ENCODE measurements at regions not wholly inside any gene's neighbourhood (a gene's known extent, or its start where the extent isn't known, plus 50 kb on each side); places are given as distances from the start of the nearest gene placed in this dataset.

GRCh38 chr2:240209493-240209892 is 69.0 kb upstream of the OTOS start:
- no peak for DNase-seq (ENCODE audit: low read depth)

- no peak for DNase-seq (ENCODE audit: low read depth)
Observed at GRCh38 chr2:240210198-240210965, 69.9 kb upstream of the OTOS start.

DNA sequence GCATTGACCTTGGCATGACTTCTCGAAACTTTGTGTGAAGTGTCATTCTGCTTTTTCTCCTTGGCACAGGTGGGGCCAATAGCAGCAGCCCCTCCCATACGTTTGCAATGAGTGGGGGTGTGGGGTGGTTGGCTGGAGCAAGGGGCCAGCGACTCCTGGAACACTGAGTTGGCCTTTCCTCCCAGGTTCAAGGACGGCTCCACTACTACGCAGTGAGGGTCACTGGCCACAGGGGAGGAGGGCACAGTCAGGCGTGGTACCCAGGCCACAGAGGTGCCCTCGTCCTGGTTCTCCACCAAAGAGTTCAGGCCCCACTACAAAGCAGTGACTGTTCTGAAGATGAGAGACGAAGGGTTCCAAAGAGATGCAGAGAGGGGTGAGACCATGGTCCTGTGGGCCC is 70.6 kb upstream of the OTOS start:
- no peak for DNase-seq (ENCODE audit: low read depth)

DNA sequence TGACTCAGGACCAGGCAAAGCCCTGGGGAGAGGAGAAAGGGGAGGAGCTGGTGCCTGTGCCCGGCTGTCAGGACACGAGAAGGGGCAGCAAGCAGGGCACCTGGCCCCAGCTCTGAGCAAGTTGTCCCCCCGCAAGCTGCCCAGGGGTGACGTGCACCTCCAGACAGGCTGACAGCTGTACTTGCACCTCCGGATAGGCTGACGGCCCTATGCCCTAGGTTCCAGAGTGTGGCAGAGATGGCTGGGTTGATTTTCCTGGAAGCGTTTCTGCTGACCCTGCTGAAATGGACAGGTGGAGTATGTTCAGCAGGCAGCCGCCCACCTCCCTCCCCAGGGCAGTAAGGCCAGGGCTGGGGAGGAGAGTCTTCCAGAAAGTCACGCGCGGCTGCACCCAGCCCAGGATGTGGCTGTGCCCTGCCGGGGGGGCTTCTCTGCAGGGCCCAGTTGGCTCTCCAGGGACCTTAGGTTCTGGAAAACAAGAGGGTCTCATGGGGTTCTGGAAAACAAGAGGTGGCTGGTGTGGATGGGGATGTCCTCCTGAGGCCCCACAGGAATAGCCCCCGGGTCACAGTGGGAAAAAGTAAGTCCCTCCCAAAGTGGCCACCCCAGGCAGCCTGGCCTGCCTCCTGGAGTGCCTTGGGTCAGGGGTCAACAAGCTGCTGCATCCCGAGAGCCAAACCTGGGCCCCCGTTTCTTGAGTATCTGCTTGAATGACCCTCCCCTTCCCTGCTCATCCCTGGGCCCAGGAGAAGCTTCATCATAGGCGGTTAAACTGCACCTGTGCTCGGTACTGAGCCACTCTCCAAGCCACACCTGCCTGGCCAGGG is 71.4 kb upstream of the OTOS start:
- no peak for DNase-seq (ENCODE audit: low read depth)

- DNase-seq (ENCODE audit: low read depth) = no peak
Observed at GRCh38 chr2:240212425-240213225, 72.2 kb upstream of the OTOS start.

- no peak for DNase-seq (ENCODE audit: low read depth)
Observed at GRCh38 chr2:240213226-240213475, 72.7 kb upstream of the OTOS start.

DNA sequence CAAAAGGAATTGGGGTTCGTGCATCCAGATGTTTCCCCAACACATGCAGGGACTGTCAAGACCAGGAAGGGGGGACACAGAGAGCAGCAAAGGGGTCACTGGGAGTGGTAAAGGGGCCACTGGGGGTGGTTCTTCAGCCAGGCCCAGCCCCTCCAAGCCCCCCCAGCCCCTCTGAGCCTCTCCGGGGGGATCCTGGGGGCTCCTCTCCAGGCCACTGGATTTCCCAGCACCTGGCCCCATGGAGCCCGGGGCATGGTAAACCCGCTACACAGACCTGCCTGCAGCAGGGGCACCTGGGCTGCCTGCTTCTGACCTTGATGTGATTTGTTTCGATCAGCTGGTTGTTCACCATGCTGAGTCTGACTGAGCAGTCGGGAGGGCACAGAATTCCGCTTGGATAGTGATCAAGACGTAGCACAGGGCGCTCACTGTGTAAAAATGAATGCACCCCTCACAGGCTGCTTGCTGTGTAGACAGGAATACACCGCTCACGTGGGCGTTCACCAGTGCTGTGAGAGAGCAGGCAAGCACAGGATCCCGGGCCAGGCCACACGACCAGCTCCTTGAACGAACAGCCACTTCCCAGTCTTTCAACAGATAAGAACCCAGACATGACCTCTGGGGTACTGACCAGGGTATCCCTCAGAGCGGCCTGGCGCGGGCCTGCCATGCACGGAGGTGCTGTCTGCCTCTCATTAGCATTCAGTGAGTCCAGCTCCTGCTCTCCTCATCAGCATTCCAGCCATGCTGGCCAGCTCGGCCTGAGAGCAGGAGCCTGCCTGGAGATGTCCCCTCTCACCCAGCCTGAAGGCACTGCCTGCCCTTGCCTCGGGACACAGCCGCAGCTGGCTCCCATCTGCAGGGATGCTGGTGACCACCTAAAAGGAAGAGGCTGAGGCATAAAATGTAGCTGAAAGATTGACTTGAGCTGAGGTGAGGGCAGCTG is 73.3 kb upstream of the OTOS start:
- no peak for DNase-seq (ENCODE audit: low read depth)

- no peak for DNase-seq (ENCODE audit: low read depth)
Observed at GRCh38 chr2:240214790-240215675, 74.6 kb upstream of the OTOS start.

DNA sequence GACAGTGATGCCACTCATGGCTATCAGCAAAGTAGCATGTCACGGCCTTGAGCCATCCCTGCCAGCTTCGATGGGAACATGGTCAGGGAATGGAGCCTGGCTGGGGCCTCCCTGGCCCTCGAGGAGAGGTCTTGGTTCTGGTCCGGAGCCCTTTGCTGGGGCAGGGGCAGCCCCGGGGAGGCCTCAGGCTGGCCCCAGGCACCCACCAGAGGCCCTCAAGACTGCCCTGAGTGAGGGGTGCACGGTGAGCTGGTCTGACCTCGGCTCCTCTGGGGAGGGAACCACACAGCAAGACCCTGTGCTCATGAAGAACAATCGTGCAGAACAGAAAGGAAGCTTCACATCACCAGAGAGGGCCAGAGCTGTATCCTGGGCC is 75.2 kb upstream of the OTOS start:
- no peak for DNase-seq (ENCODE audit: low read depth)

- DNase-seq (ENCODE audit: low read depth) = no peak
Observed at GRCh38 chr2:240216167-240216566, 75.7 kb upstream of the OTOS start.

- no peak for DNase-seq (ENCODE audit: low read depth)
Observed at GRCh38 chr2:240217431-240218301, 77.2 kb upstream of the OTOS start.

GRCh38 chr2:240219208-240219890 is 78.9 kb upstream of the OTOS start:
- DNase-seq (ENCODE audit: low read depth) = no peak

DNA sequence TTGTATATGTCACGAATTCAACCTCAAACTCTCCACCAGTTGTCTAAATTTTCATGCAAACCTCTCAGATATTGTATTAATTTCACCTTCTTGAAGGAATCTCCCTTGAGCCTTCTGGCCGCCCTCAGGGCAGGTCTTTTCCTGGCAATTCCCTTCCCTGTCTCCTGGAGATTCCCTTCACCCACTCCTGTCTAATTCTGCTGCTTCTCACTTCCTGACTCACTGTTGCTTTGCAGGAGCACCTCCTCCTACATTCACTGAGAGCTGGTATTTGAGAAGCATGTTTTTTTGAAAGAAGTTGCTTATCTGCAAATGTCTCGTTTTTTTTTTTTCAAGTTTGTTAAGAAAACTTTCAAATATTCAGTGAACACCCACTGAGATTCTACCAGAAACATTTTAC is 79.9 kb upstream of the OTOS start:
- no peak for DNase-seq (ENCODE audit: low read depth)

DNA sequence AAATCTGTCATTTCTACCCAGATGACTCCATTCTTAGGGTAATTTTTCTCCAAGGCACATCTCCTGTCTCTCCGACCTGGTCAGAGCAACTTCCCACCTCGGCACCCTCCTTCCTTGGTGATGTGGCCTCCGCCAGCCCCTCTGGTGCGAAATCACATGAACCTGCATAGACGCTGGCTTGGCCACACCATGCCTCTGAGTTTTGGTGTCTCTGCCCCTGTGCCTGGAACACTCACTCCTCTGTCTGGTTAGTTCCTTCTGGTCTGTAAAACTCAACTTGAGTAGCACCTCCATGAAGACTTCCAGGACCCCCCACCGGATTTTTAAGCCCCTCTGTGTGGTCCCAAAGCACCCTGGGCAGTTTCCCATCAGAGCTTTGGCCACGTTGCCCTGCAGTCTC is 83.2 kb upstream of the OTOS start:
- no peak for DNase-seq (ENCODE audit: low read depth)

DNA sequence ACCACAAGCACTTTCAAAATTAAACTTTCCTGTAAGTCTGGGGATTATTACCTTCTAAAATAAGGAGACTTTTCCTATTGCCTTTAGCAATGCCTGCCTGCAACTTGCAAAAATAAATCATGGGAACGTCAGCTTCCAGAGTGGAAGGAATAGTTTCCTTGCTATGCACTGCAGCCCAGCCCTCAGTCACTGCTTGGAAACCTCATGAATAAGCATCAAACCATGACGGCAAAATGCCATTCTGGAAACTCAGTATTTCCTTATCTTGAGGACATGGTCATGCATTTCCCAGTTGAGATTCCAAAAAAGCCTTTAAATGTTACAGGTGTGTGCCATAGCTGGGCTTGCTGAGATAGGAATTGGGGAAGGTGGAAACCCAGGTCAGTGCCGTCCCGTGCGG is 84.2 kb upstream of the OTOS start:
- peak; percentile 23 for DNase-seq (ENCODE audit: low read depth)

DNA sequence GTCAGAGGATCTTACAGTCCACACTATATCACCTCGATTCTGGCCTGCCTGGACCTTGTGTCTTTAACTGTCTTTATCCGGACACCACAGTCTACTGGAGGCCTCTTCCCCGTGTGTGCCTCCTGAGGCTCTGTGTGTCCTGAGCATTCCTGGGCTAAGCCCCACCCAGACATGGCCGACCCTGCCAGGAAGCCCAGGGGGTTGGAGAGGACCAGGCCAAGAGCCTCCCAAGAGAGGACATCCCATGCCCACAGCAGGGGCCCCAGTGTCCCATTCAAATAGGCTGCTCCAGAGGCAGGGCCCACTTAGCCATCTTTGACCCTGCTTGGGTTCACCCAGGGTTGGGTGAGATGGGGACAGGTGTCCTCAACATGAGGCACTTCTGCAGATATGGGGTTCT is 84.7 kb upstream of the OTOS start:
- DNase-seq (ENCODE audit: low read depth) = no peak

DNA sequence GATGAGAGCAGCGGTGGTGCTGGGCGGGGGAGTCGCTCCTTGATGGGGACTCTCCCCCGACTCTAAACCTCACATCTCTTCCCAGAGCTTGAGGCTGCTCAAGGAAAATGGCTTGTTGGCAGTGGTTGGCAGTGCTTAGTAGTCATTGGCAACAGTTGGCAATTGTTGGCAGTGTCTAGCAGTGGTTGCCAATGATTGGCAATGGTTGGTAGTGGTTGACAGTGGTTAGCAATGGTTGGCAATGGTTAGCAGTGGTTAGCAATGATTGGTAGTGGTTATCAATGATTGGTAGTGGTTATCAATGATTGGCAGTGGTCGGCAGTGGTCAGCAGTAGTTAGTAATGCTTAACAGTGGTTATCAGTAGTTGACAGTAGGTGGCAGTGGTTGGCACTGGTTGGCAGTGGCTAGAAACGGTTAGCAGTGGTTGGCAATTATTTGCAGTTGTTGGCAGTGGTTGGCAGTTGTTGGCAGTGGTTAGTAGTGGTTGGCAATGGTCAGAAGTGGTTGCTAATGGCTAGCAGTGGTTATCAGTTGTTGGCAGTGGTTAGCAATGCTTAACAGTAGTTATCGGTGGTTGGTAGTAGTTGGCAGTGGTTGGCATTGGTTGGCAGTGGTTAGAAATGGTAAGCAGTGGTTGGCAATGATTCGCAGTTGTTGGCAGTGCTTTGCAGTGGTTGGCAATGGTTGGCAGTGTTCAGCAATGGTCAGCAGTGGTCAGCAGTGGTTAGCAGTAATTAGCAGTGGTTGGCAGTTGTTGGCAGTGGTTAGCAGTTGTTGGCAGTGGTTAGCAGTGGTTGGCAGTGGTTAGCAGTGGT is 85.4 kb upstream of the OTOS start:
- no peak for DNase-seq (ENCODE audit: low read depth)
